ENCODE measurements at regions not wholly inside any gene's neighbourhood (a gene's known extent, or its start where the extent isn't known, plus 50 kb on each side); places are given as distances from the start of the nearest gene placed in this dataset.

- DNase-seq (ENCODE audit: low read depth), result no peak
Measured at GRCh38 chr10:3310016-3310784, 137.6 kb upstream of the PITRM1 start.

- no peak for DNase-seq (ENCODE audit: low read depth)
Measured at GRCh38 chr10:3306050-3306449, 133.5 kb upstream of the PITRM1 start.

GRCh38 chr10:3295582-3296151 lies 123.1 kb upstream of the PITRM1 start:
- DNase-seq (ENCODE audit: low read depth), result no peak

- DNase-seq (ENCODE audit: low read depth), result no peak
Measured at GRCh38 chr10:3294919-3295581, 122.5 kb upstream of the PITRM1 start.

GRCh38 chr10:3293581-3294431 lies 121.2 kb upstream of the PITRM1 start:
- no peak for DNase-seq (ENCODE audit: low read depth)

- no peak for DNase-seq (ENCODE audit: low read depth)
Measured at GRCh38 chr10:3292636-3293035, 120.1 kb upstream of the PITRM1 start.

GRCh38 chr10:3290550-3290949 lies 118.0 kb upstream of the PITRM1 start:
- no peak for DNase-seq (ENCODE audit: low read depth)

GRCh38 chr10:3287572-3288445 lies 115.2 kb upstream of the PITRM1 start:
- no peak for DNase-seq (ENCODE audit: low read depth)

- DNase-seq (ENCODE audit: low read depth), result no peak
Measured at GRCh38 chr10:3282674-3283017, 110.1 kb upstream of the PITRM1 start.

GRCh38 chr10:3281941-3282673 lies 109.5 kb upstream of the PITRM1 start:
- no peak for DNase-seq (ENCODE audit: low read depth)

GRCh38 chr10:3278771-3279170 lies 106.2 kb upstream of the PITRM1 start:
- no peak for DNase-seq (ENCODE audit: low read depth)

GRCh38 chr10:3277566-3277965 lies 105.0 kb upstream of the PITRM1 start:
- no peak for DNase-seq (ENCODE audit: low read depth)

GRCh38 chr10:3274414-3274813 lies 101.8 kb upstream of the PITRM1 start:
- DNase-seq (ENCODE audit: low read depth), result no peak

- DNase-seq (ENCODE audit: low read depth), result no peak
Measured at GRCh38 chr10:3273966-3274365, 101.4 kb upstream of the PITRM1 start.

GRCh38 chr10:3272300-3272699 lies 99.7 kb upstream of the PITRM1 start:
- DNase-seq (ENCODE audit: low read depth), result no peak

GRCh38 chr10:3271354-3272115 lies 99.0 kb upstream of the PITRM1 start:
- DNase-seq (ENCODE audit: low read depth), result no peak

GRCh38 chr10:3270577-3271316 lies 98.2 kb upstream of the PITRM1 start:
- DNase-seq (ENCODE audit: low read depth), result no peak

GRCh38 chr10:3268025-3268424 lies 95.4 kb upstream of the PITRM1 start:
- DNase-seq (ENCODE audit: low read depth), result no peak

GRCh38 chr10:3265088-3265487 lies 92.5 kb upstream of the PITRM1 start:
- DNase-seq (ENCODE audit: low read depth), result no peak

Data from activated T-helper 1 cell treated with Interleukin-2 at 50 U/mL for 16 hours (primary cell).